ENCODE measurements at regions not wholly inside any gene's neighbourhood (a gene's known extent, or its start where the extent isn't known, plus 50 kb on each side); places are given as distances from the start of the nearest gene placed in this dataset.

- no peak overlapping the region for H3K27ac ChIP-seq (ENCODE audit: low read depth in 1 of 2, low read length in 2 of 2)
- no peaks in the 10 kb centered on the region for H3K79me2 ChIP-seq (ENCODE audit: insufficient read depth, low read length)
- no peaks in the 10 kb centered on the region for H3K27me3 ChIP-seq (ENCODE audit: control insufficient read depth in 2 of 2, insufficient read depth in 2 of 2, low read length in 2 of 2)
- no peak overlapping the region for H3K9ac ChIP-seq (ENCODE audit: insufficient read depth, low read length, poor library complexity, severe bottlenecking)
- H3K4me3 Mint-ChIP-seq = peak overlapping the region in 1 of 2 donors; percentile 79
- peaks cover 40% of the 10 kb centered on the region for H3K4me1 Mint-ChIP-seq
- H3K9me3 ChIP-seq (replicated peaks in 1 of 2; ENCODE audit: control insufficient read depth in 1 of 2, insufficient read depth in 1 of 2, low read length in 2 of 2) = peaks cover 0 to 4% of the 10 kb centered on the region in 2 donors
- H3K9me3 Mint-ChIP-seq = peaks cover 7 to 12% (median 9%) of the 10 kb centered on the region in 7 donors
- no peak for TF ChIP-seq CTCF (IDR thresholded peaks at IDR 0.05)
- H3K27ac Mint-ChIP-seq = peak overlapping the region; percentile 62 to 86 (median 80)
- peak overlapping the region in 1 of 3 experiments; percentile 44 for H3K4me3 ChIP-seq (replicated peaks in 1 of 3; ENCODE audit: low read depth in 2 of 3, low read length in 3 of 3)
- H3K36me3 ChIP-seq (replicated peaks in 1 of 2; ENCODE audit: control insufficient read depth in 1 of 2, insufficient read depth in 2 of 2, low read length in 2 of 2) = no peaks in the 10 kb centered on the region
- H3K4me2 ChIP-seq (replicated peaks; ENCODE audit: extremely low read depth, low read length, poor library complexity, severe bottlenecking) = peak overlapping the region; percentile 52
- 44% methylated on average over 5 of the region's 9 CpGs for WGBS (ENCODE audit: insufficient coverage)
- peak in 2 of 3 donors; percentile 18 to 26 for DNase-seq
- no peak overlapping the region for H2AFZ ChIP-seq (ENCODE audit: insufficient read depth, low read depth, low read length, poor library complexity, severe bottlenecking)
- intact Hi-C loops (cut with micrococcal nuclease) = loop anchor here (5.0 to 10.0 kb wide), 2 partner anchors 148 to 166 kb away; no protein-coding TSS in a partner anchor
- no peaks in the 10 kb centered on the region for H4K20me1 ChIP-seq (ENCODE audit: insufficient read depth, low read length)
- H3K36me3 Mint-ChIP-seq = peaks cover 2 to 8% of the 10 kb centered on the region in 2 donors
- H3K4me1 ChIP-seq (ENCODE audit: control insufficient read depth in 1 of 2, insufficient read depth in 2 of 2, low read length in 2 of 2) = peaks cover 31 to 41% of the 10 kb centered on the region in 2 donors
- H3K27me3 Mint-ChIP-seq (ENCODE audit: low read depth in 3 of 3) = peaks cover 0 to 4% (median 2%) of the 10 kb centered on the region in 3 donors
Measured at GRCh38 chr9:89550346-89550927, 52.5 kb upstream of the SEMA4D start.

GRCh38 chr9:89549031-89549644, 51.2 kb upstream of the SEMA4D start:
- Histone ChIP-seq H3K27ac (ENCODE audit: low read depth in 1 of 2, low read length in 2 of 2) (peak overlapping the region in 1 of 2 donors; percentile 7), H3K9ac (ENCODE audit: insufficient read depth, low read length, poor library complexity, severe bottlenecking) (no peak overlapping the region), H3K79me2 (ENCODE audit: insufficient read depth, low read length) (no peaks in the 10 kb centered on the region), H2AFZ (ENCODE audit: insufficient read depth, low read depth, low read length, poor library complexity, severe bottlenecking) (no peak overlapping the region), H4K20me1 (ENCODE audit: insufficient read depth, low read length) (no peaks in the 10 kb centered on the region), H3K4me1 (ENCODE audit: control insufficient read depth in 1 of 2, insufficient read depth in 2 of 2, low read length in 2 of 2) (peaks cover 30 to 41% of the 10 kb centered on the region in 2 donors), H3K9me3 (replicated peaks in 1 of 2; ENCODE audit: control insufficient read depth in 1 of 2, insufficient read depth in 1 of 2, low read length in 2 of 2) (peaks cover 0 to 7% of the 10 kb centered on the region in 2 donors), H3K36me3 (replicated peaks in 1 of 2; ENCODE audit: control insufficient read depth in 1 of 2, insufficient read depth in 2 of 2, low read length in 2 of 2) (no peaks in the 10 kb centered on the region), H3K4me3 (replicated peaks in 1 of 3; ENCODE audit: low read depth in 2 of 3, low read length in 3 of 3) (no peak overlapping the region), H3K27me3 (ENCODE audit: control insufficient read depth in 2 of 2, insufficient read depth in 2 of 2, low read length in 2 of 2) (no peaks in the 10 kb centered on the region), H3K4me2 (replicated peaks; ENCODE audit: extremely low read depth, low read length, poor library complexity, severe bottlenecking) (no peak overlapping the region)
- WGBS (ENCODE audit: insufficient coverage) = 0% methylated on average over 2 of the region's 5 CpGs
- H3K27me3 Mint-ChIP-seq (ENCODE audit: low read depth in 3 of 3) = no peaks in the 10 kb centered on the region
- peak overlapping the region in 2 of 7 donors; percentile 7 to 22 for H3K27ac Mint-ChIP-seq
- DNase-seq = peak; percentile 84 to 87 (median 86)
- H3K9me3 Mint-ChIP-seq = peaks cover 11 to 17% (median 15%) of the 10 kb centered on the region in 7 donors
- peaks cover 35% of the 10 kb centered on the region for H3K4me1 Mint-ChIP-seq
- intact Hi-C loops (cut with micrococcal nuclease) = loop anchor here (5.0 kb wide), 3 partner anchors 52 to 232 kb away; partner anchors contain the start of genes SEMA4D (in 2 of the 2) and SECISBP2 (in 1 of the 2)
- peaks cover 5% of the 10 kb centered on the region in 2 donors for H3K36me3 Mint-ChIP-seq
- peak; percentile 85 for TF ChIP-seq CTCF (IDR thresholded peaks at IDR 0.05)
- H3K4me3 Mint-ChIP-seq = no peak overlapping the region
